Body of pancreas (tissue), 4 donors: ENCODE measurements at regions not wholly inside any gene's neighbourhood (a gene's known extent, or its start where the extent isn't known, plus 50 kb on each side); places are given as distances from the start of the nearest gene placed in this dataset.

Experiments used
- POLR2A ChIP-seq, 3 donors: fragments of 450-650 bp; IDR thresholded peaks; one replicate each; pipeline ENCODE4 v1.6.1; 2016; ENCODE audit warnings: antibody characterized with exemption in 3 of 3, mild to moderate bottlenecking in 2 of 3
- TF ChIP-seq, protein P1 (sequence below), 7 experiments: fragments of 450-650 bp in 4 of 7; fragments of 200-600 bp in 3 of 7; sonication (generic) in 3 of 7; IDR thresholded peaks; one replicate each; pipeline ENCODE4 v1.5.1; 2016 to 2019; ENCODE audit warnings: antibody characterized with exemption in 7 of 7

GRCh38 chr6:16974704-16975359, 127.0 kb upstream of the STMND1 start:
- TF ChIP-seq POLR2A (IDR thresholded peaks at IDR 0.05), result no peak
- TF ChIP-seq, protein P1, sequence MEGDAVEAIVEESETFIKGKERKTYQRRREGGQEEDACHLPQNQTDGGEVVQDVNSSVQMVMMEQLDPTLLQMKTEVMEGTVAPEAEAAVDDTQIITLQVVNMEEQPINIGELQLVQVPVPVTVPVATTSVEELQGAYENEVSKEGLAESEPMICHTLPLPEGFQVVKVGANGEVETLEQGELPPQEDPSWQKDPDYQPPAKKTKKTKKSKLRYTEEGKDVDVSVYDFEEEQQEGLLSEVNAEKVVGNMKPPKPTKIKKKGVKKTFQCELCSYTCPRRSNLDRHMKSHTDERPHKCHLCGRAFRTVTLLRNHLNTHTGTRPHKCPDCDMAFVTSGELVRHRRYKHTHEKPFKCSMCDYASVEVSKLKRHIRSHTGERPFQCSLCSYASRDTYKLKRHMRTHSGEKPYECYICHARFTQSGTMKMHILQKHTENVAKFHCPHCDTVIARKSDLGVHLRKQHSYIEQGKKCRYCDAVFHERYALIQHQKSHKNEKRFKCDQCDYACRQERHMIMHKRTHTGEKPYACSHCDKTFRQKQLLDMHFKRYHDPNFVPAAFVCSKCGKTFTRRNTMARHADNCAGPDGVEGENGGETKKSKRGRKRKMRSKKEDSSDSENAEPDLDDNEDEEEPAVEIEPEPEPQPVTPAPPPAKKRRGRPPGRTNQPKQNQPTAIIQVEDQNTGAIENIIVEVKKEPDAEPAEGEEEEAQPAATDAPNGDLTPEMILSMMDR (IDR thresholded peaks at IDR 0.05), result no peak
